LoVo (cell line): ENCODE measurements at regions not wholly inside any gene's neighbourhood (a gene's known extent, or its start where the extent isn't known, plus 50 kb on each side); places are given as distances from the start of the nearest gene placed in this dataset.
"Not testable (repeated sequence)": the region's sequence is repeated elsewhere in the genome, so short reads cannot be mapped to it uniquely, and the experiment has no call there.

Source experiments
- DNase-seq: peaks from one replicate; pipeline ENCODE4 v3.0.0-alpha.2; 2016; ENCODE audit warnings: low spot score

- not testable (repeated sequence) for DNase-seq
Measured at GRCh38 chr4:86413426-86413825, 53.6 kb upstream of the MAPK10 start.

- no peak for DNase-seq
Measured at GRCh38 chr4:86414686-86415085, 54.8 kb upstream of the MAPK10 start.

DNA sequence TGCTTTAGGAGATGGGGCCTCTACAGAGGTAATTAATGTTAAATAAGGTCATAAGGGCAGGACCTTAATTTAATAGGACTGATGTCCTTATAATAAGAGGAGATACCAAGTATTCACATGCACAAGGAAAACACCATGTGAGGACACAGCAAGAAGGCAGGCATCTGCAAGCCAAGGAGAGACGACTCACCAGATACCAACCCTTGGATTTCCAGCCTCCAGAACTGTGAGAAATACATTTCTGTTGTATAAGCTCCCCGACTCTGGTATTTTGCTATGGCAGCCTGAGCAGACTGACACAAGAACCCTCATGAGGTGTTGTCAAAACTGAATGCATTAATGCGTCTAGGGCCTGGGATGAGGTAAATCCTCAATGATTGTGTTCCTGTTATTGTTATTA, 56.2 kb upstream of the MAPK10 start:
- DNase-seq: no peak

GRCh38 chr4:86421461-86421860, 61.6 kb upstream of the MAPK10 start:
- DNase-seq: no peak

DNA sequence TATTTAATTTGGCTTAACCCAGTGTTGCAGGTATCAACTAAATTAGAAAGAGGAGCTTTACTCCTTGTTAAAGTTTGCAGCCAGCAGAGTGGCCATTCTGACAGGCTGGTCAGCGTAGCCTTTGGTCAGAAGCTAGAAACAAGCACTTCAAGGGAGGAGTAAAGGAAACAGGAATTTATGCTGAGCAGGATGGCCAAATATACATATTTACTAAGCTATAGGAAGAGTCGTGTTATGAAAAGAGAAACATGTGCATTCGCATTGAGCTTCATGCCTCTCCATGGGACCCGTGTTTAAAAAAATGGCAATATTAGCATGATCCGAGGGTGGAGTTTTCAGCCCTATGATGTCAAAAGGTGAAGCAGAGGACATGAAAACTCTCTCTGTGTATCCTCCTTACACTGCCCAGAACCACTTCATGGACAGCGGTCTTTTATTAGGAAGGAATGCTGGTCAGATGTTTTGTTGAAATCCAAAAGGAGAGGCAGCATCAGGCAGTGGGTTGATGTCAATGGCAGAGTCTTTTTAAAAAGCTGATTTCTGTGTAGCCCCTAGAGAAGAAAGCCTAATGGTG, 71.8 kb upstream of the MAPK10 start:
- DNase-seq: no peak

GRCh38 chr4:86432559-86433134, 72.8 kb upstream of the MAPK10 start:
- DNase-seq: no peak

- DNase-seq: no peak
Measured at GRCh38 chr4:86439293-86439692, 79.4 kb upstream of the MAPK10 start.

DNA sequence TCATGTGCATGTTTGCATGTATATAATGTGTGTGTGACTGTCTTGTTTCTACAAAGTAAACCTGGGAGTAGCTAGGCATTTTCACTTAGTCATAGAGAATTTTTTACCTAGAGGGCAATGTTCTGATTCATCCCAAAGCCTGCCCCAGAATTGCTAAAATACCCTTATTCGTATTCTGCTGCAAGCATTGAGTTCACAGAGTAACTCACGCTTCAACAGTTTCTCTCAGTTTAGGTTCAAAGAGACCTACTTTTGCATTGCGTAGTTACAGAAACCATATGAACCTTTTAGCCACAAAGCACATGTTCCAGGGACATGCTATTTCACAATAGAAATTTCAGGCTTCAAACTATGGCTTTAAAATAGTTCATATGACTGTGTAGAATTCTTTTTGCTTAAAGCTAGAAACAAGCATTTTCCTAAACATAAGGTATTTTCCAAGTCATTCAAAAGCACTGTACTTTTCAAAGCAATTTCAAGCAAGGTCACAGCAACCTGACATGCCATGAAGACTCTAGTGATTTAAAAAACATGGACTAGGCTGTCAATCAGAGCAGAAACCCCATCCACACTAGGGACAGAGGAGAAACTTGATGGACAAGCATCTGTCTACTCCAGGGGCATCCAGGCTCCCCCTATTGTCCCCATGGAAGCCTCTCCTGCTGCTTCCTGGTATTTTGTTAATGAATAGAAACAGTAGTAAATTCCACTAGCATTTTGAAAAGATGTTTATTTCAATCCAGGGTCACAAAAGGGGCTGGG, 81.5 kb upstream of the MAPK10 start:
- no peak for DNase-seq

- no peak for DNase-seq
Measured at GRCh38 chr4:86442881-86443280, 83.0 kb upstream of the MAPK10 start.

- no peak for DNase-seq
Measured at GRCh38 chr4:86443495-86443894, 83.6 kb upstream of the MAPK10 start.

DNA sequence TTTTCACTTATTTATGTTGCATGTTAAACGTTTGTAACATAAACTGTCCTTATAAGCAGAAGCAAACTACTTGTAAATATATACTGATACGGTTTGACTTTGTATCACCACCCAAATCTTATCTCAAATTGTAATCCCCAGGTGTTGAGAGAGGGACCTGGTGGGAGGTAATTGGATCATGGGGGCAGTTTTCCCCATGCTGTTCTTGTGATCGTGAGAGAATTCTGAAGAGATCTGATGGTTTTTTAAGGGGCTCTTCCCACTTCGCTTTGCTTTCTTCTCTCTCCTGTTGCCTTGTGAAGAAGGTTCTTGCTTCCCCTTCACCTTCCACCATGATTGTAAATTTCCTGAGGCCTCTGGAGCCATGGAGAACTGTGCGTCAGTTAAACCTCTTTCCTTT, 87.1 kb upstream of the MAPK10 start:
- no peak for DNase-seq

- no peak for DNase-seq
Measured at GRCh38 chr4:86448871-86449270, 89.0 kb upstream of the MAPK10 start.

GRCh38 chr4:86449746-86450588, 90.1 kb upstream of the MAPK10 start:
- no peak for DNase-seq

DNA sequence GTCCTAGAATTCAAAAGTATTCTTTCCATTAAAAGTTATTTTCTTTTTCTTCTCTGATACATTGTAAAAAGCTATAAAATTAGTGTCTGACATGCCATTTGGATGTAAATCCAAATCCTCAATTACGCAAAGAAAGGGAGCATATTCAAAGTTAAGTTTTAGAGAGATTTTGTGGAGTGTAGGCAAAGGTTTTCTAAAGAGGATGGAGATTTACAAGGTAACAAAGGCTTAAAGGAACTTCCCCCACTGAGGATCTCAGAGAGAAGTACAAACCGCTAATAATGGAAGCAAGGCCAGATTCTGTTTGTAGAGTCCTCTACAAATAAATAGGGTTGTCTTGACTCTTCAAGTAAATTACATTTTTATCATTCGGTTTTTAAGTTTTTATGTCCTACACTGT, 91.0 kb upstream of the MAPK10 start:
- DNase-seq: no peak

- no peak for DNase-seq
Measured at GRCh38 chr4:86451560-86452330, 91.9 kb upstream of the MAPK10 start.

GRCh38 chr4:86452422-86452891, 92.6 kb upstream of the MAPK10 start:
- DNase-seq: no peak

DNA sequence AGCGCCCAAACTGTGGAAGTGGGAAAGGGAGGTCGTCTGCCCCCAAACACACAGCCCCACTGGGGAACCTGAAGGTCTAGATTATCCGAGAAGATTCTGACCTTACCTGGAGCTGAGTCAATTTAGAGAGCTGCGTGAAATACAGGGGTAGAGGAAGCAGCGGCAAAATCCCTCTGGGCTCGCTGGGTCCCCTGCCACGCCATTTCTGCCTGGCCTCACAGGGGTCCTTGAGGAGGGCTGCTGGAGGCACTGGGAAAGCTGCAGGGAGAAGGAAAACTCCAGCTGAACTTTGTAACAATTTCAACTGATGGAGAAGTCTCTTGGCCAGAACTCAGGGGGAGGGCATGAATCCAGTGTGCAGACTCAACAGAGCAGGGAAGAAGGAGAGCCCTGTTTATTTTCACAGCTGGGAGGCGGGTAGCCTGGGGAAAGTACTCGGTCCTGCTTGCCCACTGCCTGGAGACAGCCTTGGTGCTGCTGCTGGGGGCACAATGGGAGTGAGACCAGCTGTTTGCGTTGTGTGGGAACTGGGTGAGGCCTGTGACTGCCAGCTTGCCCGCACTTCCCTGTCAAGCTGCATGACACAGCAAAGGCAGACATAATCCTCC, 93.2 kb upstream of the MAPK10 start:
- DNase-seq: no peak

GRCh38 chr4:86453611-86454072, 93.8 kb upstream of the MAPK10 start:
- DNase-seq: not testable (repeated sequence)

GRCh38 chr4:86461849-86462248, 102.0 kb upstream of the MAPK10 start:
- DNase-seq: no peak

- no peak for DNase-seq
Measured at GRCh38 chr4:86472377-86473019, 112.6 kb upstream of the MAPK10 start.

DNA sequence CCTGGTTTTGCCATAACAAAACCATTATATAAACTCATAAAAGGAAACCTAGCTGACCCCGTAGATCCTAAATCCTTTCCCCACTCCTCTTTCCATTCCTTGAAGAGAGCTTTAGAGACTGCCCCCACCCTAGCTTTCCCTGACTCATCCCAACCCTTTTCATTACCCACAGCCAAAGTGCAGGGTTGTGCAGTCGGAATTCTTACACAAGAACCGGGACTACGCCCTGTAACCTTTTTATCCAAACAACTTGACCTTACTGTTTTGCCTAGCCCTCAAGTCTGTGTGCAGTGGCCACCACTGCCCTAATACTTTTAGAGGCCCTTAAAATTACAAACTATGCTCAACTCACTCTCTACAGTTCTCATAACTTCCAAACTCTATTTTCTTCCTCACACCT, 116.0 kb upstream of the PTPN13 start:
- not testable (repeated sequence) for DNase-seq
